Coronary artery (tissue), 2 donors: ENCODE measurements at regions not wholly inside any gene's neighbourhood (a gene's known extent, or its start where the extent isn't known, plus 50 kb on each side); places are given as distances from the start of the nearest gene placed in this dataset.
"Not testable (repeated sequence)": the region's sequence is repeated elsewhere in the genome, so short reads cannot be mapped to it uniquely, and the experiment has no call there.

Experiments used
- DNase-seq: peaks from one replicate; pipeline ENCODE4 v3.0.0-alpha.2; 2017; ENCODE audit warnings: low spot score
- H3K27ac ChIP-seq, 2 donors: fragments of 200-600 bp; sonication (generic); one replicate each; pipeline ENCODE4 v1.5.1; 2016 to 2019
- H3K4me3 ChIP-seq: fragments of 200-600 bp; sonication (generic); 2 replicates; pipeline ENCODE4 v1.5.1; 2016; ENCODE audit warnings: mild to moderate bottlenecking, moderate library complexity
- CTCF ChIP-seq: fragments of 200-600 bp; sonication (generic); IDR thresholded peaks from one replicate; pipeline ENCODE4 v1.5.1; 2019; ENCODE audit warnings: antibody characterized with exemption

DNA sequence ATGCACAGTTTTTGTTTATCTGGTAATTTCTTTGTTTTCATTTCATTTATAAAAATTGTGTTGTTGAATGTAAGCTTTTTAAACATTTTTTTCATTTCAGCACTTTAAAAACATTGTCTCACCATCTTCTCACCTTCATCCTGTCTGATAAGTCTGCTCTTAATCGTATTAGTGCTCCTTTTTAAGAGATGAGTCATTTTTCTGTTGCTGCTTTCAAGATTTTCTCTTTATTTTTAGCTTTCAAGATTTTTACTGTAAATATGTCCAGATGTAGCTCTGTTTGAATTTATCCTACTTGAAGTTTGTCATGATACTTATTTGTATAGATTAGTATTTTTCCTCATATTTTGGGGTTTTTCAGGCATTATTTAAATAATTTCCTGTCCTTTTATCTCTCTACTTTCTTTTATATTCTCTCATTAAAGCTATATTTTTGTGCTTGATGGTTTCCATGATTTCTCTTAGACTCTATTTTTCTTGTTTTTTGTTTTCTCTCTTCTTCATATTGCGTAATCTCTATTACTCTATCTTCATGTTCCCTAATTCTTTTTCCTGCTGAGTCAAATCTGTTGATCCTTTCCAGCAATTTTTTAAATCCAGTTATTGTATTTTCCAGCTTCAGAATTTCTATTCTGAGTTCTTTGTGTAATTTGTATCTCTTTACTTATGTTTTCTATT, 1400.4 kb upstream of the PCDH7 start:
- Histone ChIP-seq H3K4me3 (no peak overlapping the region), H3K27ac (no peak overlapping the region)
- DNase-seq, result no peak
- no peak for TF ChIP-seq CTCF

DNA sequence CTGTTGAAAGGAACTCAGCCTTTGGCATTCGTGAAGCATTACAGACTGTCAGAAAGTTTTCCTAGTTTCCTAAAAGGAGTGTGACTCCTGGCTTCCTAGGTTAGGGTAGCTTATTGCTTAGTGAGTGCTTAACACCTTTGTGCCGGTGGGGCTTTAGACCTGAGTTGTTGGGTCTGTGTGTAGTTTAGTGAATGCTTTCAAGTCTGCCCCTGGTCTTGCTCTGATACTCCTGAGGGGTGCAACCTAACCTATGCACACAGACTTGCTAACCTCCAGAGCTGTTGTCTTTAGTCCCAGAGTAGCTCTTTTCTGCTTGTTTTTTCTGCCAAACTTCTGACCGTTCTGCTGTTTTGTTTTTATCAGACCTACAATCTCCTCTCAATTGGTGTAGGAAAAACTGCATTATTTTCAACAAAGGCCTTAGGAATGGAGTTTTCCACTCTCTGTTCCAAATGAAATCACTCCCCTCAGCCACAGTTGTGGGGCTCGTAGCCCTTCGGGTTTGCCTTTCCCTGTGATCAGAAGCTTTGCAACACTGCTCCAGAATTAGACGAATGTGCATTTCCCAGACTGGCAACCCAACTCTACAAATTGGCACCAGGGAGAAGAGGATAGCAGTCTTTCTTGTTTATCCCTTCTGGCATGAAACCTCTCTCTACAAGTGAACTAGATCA, 1399.1 kb upstream of the PCDH7 start:
- Histone ChIP-seq H3K4me3 (no peak overlapping the region), H3K27ac (no peak overlapping the region)
- TF ChIP-seq CTCF, result no peak
- no peak for DNase-seq

GRCh38 chr4:29326004-29326403, 1394.2 kb upstream of the PCDH7 start:
- TF ChIP-seq CTCF, result no peak
- Histone ChIP-seq H3K4me3 (no peak overlapping the region), H3K27ac (no peak overlapping the region)
- DNase-seq, result no peak

DNA sequence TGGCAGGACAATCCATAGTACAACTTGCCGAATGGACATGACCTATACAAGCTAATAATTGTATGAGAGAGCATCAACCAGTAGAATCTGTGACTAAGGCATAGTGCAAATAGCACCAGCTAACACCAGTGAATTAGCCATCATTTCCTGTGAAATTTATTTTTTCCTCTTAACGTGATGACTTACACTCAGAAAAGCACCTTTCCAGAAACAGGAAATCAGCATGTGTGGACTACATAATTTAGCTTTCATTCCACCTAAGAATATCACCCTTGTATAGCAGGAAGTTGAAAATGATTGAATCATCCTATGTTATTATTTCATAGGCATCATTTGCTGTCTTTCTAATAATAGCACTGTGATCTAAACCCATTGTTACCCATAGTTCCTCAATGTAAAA, 1393.4 kb upstream of the PCDH7 start:
- TF ChIP-seq CTCF, result no peak
- no peak overlapping the region for H3K27ac ChIP-seq
- no peak for DNase-seq
- no peak overlapping the region for H3K4me3 ChIP-seq

DNA sequence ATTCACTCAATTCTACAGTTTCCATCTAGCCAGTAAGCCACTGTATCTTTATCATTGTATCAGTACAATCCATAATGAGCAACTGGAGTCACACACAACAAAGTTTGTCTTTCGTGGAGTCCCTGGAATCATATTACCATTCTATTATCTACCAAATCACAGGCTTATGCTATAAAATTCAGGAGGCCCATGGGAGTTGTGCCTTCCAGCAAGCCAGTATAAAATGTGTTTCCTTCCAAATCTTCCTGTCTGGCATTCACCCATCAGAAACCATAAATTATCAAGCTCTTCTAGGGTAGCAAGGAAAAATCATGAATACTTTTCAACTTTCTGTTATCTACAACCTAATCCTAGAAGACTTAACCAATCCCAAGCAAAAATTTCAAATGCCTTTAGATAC, 1383.3 kb upstream of the PCDH7 start:
- H3K27ac ChIP-seq, result no peak overlapping the region
- H3K4me3 ChIP-seq, result no peak overlapping the region
- TF ChIP-seq CTCF, result no peak
- DNase-seq, result no peak

DNA sequence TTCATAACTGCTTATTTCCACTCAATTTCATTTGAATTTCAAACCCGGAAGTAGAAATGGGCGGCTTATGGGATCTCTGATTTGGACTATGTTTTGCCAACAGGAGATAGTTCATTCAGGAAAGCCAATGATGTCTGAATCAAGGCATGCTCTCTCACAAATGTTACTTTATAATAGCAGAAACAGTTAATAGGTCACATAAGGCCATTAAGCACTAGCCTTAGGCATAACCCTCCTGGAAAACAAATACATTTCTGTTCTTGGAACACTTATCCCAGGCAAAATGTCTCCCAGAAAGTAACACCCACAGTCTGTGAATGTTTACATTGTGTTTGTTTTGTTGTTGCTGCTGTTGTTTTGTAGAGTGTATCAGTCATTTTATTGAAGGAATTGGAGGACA, 1347.2 kb upstream of the PCDH7 start:
- DNase-seq, result no peak
- no peak for TF ChIP-seq CTCF
- Histone ChIP-seq H3K4me3 (no peak overlapping the region), H3K27ac (no peak overlapping the region)

DNA sequence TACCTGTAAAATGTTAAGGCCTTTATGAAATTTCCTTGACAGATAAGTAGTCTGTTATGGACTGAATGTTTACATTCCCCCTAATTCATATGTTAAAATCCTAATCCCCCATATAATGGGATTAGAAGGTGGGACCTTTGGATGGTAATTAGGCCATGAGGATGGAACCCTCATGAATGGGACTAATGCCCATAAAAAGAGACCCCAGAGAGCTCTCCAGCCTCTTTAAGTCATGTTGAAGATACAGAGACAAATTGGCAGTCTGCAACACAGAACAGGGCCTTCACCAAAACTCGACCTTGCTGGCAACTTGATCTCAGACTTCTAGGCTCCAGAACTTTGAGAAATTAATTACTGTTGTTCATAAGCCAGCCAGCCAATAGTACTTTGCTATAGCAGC, 1344.5 kb upstream of the PCDH7 start:
- Histone ChIP-seq H3K27ac (no peak overlapping the region), H3K4me3 (no peak overlapping the region)
- TF ChIP-seq CTCF, result no peak
- DNase-seq, result no peak

DNA sequence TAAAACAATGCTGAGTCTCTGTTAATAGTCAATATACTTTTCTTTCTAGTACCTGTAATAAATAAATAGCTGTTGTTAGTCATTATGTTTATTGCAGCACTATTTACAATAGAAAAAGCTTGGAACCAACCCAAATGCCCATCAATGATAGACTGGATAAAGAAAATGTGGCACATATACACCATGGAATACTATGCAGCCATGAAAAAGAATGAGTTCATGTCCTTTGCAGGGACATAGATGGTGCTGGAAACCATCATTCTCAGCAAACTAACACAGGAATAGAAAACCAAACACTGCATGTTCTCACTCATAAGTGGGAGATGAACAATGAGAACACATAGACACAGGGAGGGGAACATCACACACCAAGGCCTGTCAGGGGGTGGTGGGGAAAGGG, 1341.9 kb upstream of the PCDH7 start:
- H3K4me3 ChIP-seq, H3K27ac ChIP-seq, DNase-seq: not testable (repeated sequence)
